ENCODE measurements at regions not wholly inside any gene's neighbourhood (a gene's known extent, or its start where the extent isn't known, plus 50 kb on each side); places are given as distances from the start of the nearest gene placed in this dataset.
A peak's percentile ranks its signal among the peaks of the same experiment; 100 is the strongest.
"Not testable (repeated sequence)": the region's sequence is repeated elsewhere in the genome, so short reads cannot be mapped to it uniquely, and the experiment has no call there.

- not testable (repeated sequence) for H3K27ac ChIP-seq; H3K4me1 ChIP-seq; H3K36me3 ChIP-seq; DNase-seq; H3K4me3 ChIP-seq; H3K27me3 ChIP-seq; H3K9me3 ChIP-seq (replicated peaks)
These were observed 605.4 kb downstream of the RPIA start for GRCh38 chr2:89296820-89297398.

- not testable (repeated sequence) for H3K36me3 ChIP-seq; H3K4me1 ChIP-seq; H3K27me3 ChIP-seq; H3K4me3 ChIP-seq; H3K9me3 ChIP-seq (replicated peaks); H3K27ac ChIP-seq; DNase-seq
These were observed 607.7 kb downstream of the RPIA start for GRCh38 chr2:89299196-89299595.

- not testable (repeated sequence) for H3K27me3 ChIP-seq; H3K4me1 ChIP-seq; H3K36me3 ChIP-seq; H3K27ac ChIP-seq; H3K4me3 ChIP-seq; H3K9me3 ChIP-seq (replicated peaks); DNase-seq
These were observed 614.1 kb downstream of the RPIA start for GRCh38 chr2:89305623-89306022.

GRCh38 chr2:89306869-89307637 is 615.6 kb downstream of the RPIA start:
- not testable (repeated sequence) for H3K4me1 ChIP-seq; H3K27ac ChIP-seq; H3K36me3 ChIP-seq; DNase-seq; H3K4me3 ChIP-seq; H3K27me3 ChIP-seq; H3K9me3 ChIP-seq (replicated peaks)

GRCh38 chr2:89318990-89319389 is 627.5 kb downstream of the RPIA start:
- not testable (repeated sequence) for H3K36me3 ChIP-seq; H3K9me3 ChIP-seq (replicated peaks); H3K4me1 ChIP-seq; H3K4me3 ChIP-seq; DNase-seq; H3K27me3 ChIP-seq; H3K27ac ChIP-seq

GRCh38 chr2:89325894-89326293 is 634.4 kb downstream of the RPIA start:
- DNase-seq; H3K27me3 ChIP-seq; H3K9me3 ChIP-seq (replicated peaks); H3K4me1 ChIP-seq; H3K4me3 ChIP-seq; H3K27ac ChIP-seq; H3K36me3 ChIP-seq: not testable (repeated sequence)

- not testable (repeated sequence) for H3K27ac ChIP-seq; H3K4me3 ChIP-seq; H3K36me3 ChIP-seq; H3K9me3 ChIP-seq (replicated peaks); H3K4me1 ChIP-seq; H3K27me3 ChIP-seq
- DNase-seq: peak; percentile 4 to 32
These were observed 635.0 kb downstream of the RPIA start for GRCh38 chr2:89326455-89326854.

- not testable (repeated sequence) for H3K36me3 ChIP-seq; H3K27ac ChIP-seq; H3K4me1 ChIP-seq; DNase-seq; H3K9me3 ChIP-seq (replicated peaks); H3K4me3 ChIP-seq; H3K27me3 ChIP-seq
These were observed 637.3 kb downstream of the RPIA start for GRCh38 chr2:89328790-89329189.
